Omental fat pad (tissue), 3 donors: ENCODE measurements at regions not wholly inside any gene's neighbourhood (a gene's known extent, or its start where the extent isn't known, plus 50 kb on each side); places are given as distances from the start of the nearest gene placed in this dataset.

Experiments
- ATAC-seq: fragments of 150-250 bp; one replicate; pipeline ENCODE4 v1.9.1; 2016; ENCODE audit warnings: mild to moderate bottlenecking, moderate library complexity; ENCODE audit not compliant: low FRiP score
- DNase-seq: peaks from one replicate; pipeline ENCODE4 v3.0.0-alpha.2; 2019; ENCODE audit warnings: low spot score
- CTCF ChIP-seq, 3 donors: fragments of 450-650 bp; IDR thresholded peaks; one replicate each; pipeline ENCODE4 v1.5.1; 2016 to 2017; ENCODE audit warnings: antibody characterized with exemption in 3 of 3, mild to moderate bottlenecking in 3 of 3, moderate library complexity in 2 of 3

DNA sequence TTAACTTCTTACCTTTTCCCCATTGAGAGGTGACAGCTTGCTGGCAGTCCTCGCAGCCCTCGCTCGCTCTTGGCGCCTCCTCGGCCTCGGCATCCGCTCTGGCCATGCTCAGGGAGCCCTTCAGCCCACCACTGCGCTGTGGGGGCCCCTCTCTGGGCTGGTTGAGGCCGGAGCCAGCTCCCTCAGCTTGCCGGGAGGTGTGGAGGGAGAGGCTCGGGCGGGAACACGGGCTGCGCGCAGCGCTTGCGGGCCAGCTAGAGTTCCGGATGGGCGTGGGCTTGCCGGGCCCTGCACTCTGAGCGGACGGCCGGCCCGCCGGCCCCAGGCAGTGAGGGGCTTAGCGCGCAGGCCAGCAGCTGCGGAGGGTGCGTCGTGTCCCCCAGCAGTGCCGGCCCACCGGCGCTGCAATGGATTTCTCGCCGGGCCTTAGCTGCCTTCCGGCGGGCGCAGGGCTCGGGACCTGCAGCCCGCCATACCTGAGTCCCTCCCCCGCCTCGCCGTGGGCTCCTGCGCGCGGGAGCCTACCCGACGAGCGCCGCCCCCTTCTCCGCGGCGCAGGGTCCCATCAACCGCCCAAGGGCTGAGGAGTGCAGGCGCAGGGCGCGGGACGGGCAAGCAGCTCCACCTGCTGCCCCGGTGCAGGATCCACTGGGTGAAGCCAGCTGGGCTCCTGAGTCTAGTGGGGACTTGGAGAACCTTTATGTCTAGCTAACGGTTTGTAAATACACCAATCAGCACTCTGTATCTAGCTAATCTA, 335.0 kb downstream of the CBLN2 start:
- ATAC-seq (no peak), DNase-seq (no peak)
- TF ChIP-seq CTCF (IDR thresholded peaks at IDR 0.05), result no peak

GRCh38 chr18:72207280-72207679, 336.9 kb downstream of the CBLN2 start:
- TF ChIP-seq CTCF (IDR thresholded peaks at IDR 0.05), result no peak
- ATAC-seq, result no peak

DNA sequence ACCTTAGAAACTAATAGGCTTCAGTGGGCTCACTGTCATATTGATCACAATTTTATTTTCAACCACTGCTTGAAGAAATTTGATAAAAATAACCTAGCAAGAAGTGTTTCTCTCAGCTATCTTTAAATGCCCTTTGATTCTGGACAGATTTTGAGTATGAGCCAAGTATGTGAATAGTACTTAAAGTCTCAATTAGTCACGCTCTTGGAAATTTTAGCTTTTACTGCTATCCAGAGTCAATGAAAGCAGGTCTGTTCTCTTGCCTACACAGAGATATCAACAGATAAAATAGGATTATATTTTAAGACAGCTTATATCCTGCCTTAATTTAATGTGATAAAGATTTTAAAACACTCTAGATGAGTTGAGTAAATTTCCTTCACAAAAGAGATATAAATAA, 337.3 kb downstream of the CBLN2 start:
- TF ChIP-seq CTCF (IDR thresholded peaks at IDR 0.05), result no peak
- DNase-seq (no peak), ATAC-seq (no peak)

More at GRCh38 chr18:72207280-72207679, 336.9 kb downstream of the CBLN2 start:
- DNase-seq, result no peak

GRCh38 chr18:72201032-72201431, 343.1 kb downstream of the CBLN2 start:
- DNase-seq (no peak), ATAC-seq (no peak)
- TF ChIP-seq CTCF (IDR thresholded peaks at IDR 0.05), result no peak

- no peak for ATAC-seq
- TF ChIP-seq CTCF (IDR thresholded peaks at IDR 0.05), result no peak
- DNase-seq, result no peak
These were observed 346.6 kb downstream of the CBLN2 start for GRCh38 chr18:72197591-72197990.

GRCh38 chr18:72194072-72194471, 350.1 kb downstream of the CBLN2 start:
- ATAC-seq, result no peak
- DNase-seq, result no peak
- TF ChIP-seq CTCF (IDR thresholded peaks at IDR 0.05), result no peak

GRCh38 chr18:72187956-72188355, 356.2 kb downstream of the CBLN2 start:
- TF ChIP-seq CTCF (IDR thresholded peaks at IDR 0.05), result no peak
- DNase-seq (no peak), ATAC-seq (no peak)
